COR-L47 (cell line): ENCODE measurements at regions not wholly inside any gene's neighbourhood (a gene's known extent, or its start where the extent isn't known, plus 50 kb on each side); places are given as distances from the start of the nearest gene placed in this dataset.
"Not testable (repeated sequence)": the region's sequence is repeated elsewhere in the genome, so short reads cannot be mapped to it uniquely, and the experiment has no call there.

ENCODE experiments used
- DNase-seq: peaks from one replicate; lab custom pipeline; 2025; lab: John Stamatoyannopoulos, UW

GRCh38 chr4:29948451-29948850 lies 771.7 kb upstream of the PCDH7 start:
- no peak for DNase-seq

GRCh38 chr4:29948858-29949257 lies 771.3 kb upstream of the PCDH7 start:
- no peak for DNase-seq

- DNase-seq, result no peak
Measured at GRCh38 chr4:29966386-29966785, 753.8 kb upstream of the PCDH7 start.

- DNase-seq, result no peak
Measured at GRCh38 chr4:29970626-29971025, 749.5 kb upstream of the PCDH7 start.

- DNase-seq, result no peak
Measured at GRCh38 chr4:29972121-29972520, 748.0 kb upstream of the PCDH7 start.

- peak; percentile 47 for DNase-seq
Measured at GRCh38 chr4:29983890-29984289, 736.3 kb upstream of the PCDH7 start.

GRCh38 chr4:30001628-30002027 lies 718.5 kb upstream of the PCDH7 start:
- no peak for DNase-seq

- DNase-seq, result no peak
Measured at GRCh38 chr4:30002341-30002740, 717.8 kb upstream of the PCDH7 start.

- no peak for DNase-seq
Measured at GRCh38 chr4:30005995-30006394, 714.2 kb upstream of the PCDH7 start.

- DNase-seq, result no peak
Measured at GRCh38 chr4:30024526-30024925, 695.6 kb upstream of the PCDH7 start.

GRCh38 chr4:30028826-30029225 lies 691.3 kb upstream of the PCDH7 start:
- no peak for DNase-seq

- no peak for DNase-seq
Measured at GRCh38 chr4:30056016-30056766, 664.0 kb upstream of the PCDH7 start.

GRCh38 chr4:30068234-30068633 lies 651.9 kb upstream of the PCDH7 start:
- peak; percentile 6 for DNase-seq

- DNase-seq, result no peak
Measured at GRCh38 chr4:30073011-30073710, 647.0 kb upstream of the PCDH7 start.

GRCh38 chr4:30092420-30093128 lies 627.6 kb upstream of the PCDH7 start:
- DNase-seq, result not testable (repeated sequence)

GRCh38 chr4:30094887-30095286 lies 625.3 kb upstream of the PCDH7 start:
- DNase-seq, result no peak

GRCh38 chr4:30103455-30103854 lies 616.7 kb upstream of the PCDH7 start:
- DNase-seq, result no peak

- no peak for DNase-seq
Measured at GRCh38 chr4:30116401-30116800, 603.8 kb upstream of the PCDH7 start.

- peak; percentile 38 for DNase-seq
Measured at GRCh38 chr4:30117433-30117832, 602.7 kb upstream of the PCDH7 start.

- no peak for DNase-seq
Measured at GRCh38 chr4:30122711-30123110, 597.5 kb upstream of the PCDH7 start.

- DNase-seq, result not testable (repeated sequence)
Measured at GRCh38 chr4:30124621-30125020, 595.5 kb upstream of the PCDH7 start.

- no peak for DNase-seq
Measured at GRCh38 chr4:30125868-30126267, 594.3 kb upstream of the PCDH7 start.

GRCh38 chr4:30126351-30126750 lies 593.8 kb upstream of the PCDH7 start:
- no peak for DNase-seq
